ENCODE measurements at regions not wholly inside any gene's neighbourhood (a gene's known extent, or its start where the extent isn't known, plus 50 kb on each side); places are given as distances from the start of the nearest gene placed in this dataset.

GRCh38 chr20:17819395-17820093 lies 119.8 kb downstream of the BANF2 start:
- no peak overlapping the region for H3K4me3 ChIP-seq (ENCODE audit: severe bottlenecking)
- H3K9me3 ChIP-seq (ENCODE audit: severe bottlenecking) = no peaks in the 10 kb centered on the region
- TF ChIP-seq CTCF (IDR thresholded peaks at IDR 0.05; ENCODE audit: poor library complexity, severe bottlenecking) = no peak
- H3K4me1 ChIP-seq (ENCODE audit: insufficient read depth, poor library complexity, severe bottlenecking) = no peaks in the 10 kb centered on the region
- no peak overlapping the region for H3K27ac ChIP-seq (ENCODE audit: poor library complexity, severe bottlenecking)
- no peak for DNase-seq (ENCODE audit: low spot score)
- no peaks in the 10 kb centered on the region for H3K36me3 ChIP-seq (ENCODE audit: low read depth)
- ATAC-seq (ENCODE audit: low read depth) = no peak
- no peaks in the 10 kb centered on the region for H3K27me3 ChIP-seq (ENCODE audit: insufficient read depth, poor library complexity, severe bottlenecking)

GRCh38 chr20:17818187-17818586 lies 118.4 kb downstream of the BANF2 start:
- no peak for TF ChIP-seq CTCF (IDR thresholded peaks at IDR 0.05; ENCODE audit: poor library complexity, severe bottlenecking)
- no peak overlapping the region for H3K27ac ChIP-seq (ENCODE audit: poor library complexity, severe bottlenecking)
- no peaks in the 10 kb centered on the region for H3K27me3 ChIP-seq (ENCODE audit: insufficient read depth, poor library complexity, severe bottlenecking)
- DNase-seq (ENCODE audit: low spot score) (no peak), ATAC-seq (ENCODE audit: low read depth) (no peak)
- no peak overlapping the region for H3K4me3 ChIP-seq (ENCODE audit: severe bottlenecking)
- H3K4me1 ChIP-seq (ENCODE audit: insufficient read depth, poor library complexity, severe bottlenecking) = no peaks in the 10 kb centered on the region
- H3K36me3 ChIP-seq (ENCODE audit: low read depth) = no peaks in the 10 kb centered on the region
- H3K9me3 ChIP-seq (ENCODE audit: severe bottlenecking) = no peaks in the 10 kb centered on the region

- no peak overlapping the region for H3K27ac ChIP-seq (ENCODE audit: poor library complexity, severe bottlenecking)
- no peaks in the 10 kb centered on the region for H3K27me3 ChIP-seq (ENCODE audit: insufficient read depth, poor library complexity, severe bottlenecking)
- H3K9me3 ChIP-seq (ENCODE audit: severe bottlenecking) = no peaks in the 10 kb centered on the region
- no peaks in the 10 kb centered on the region for H3K4me1 ChIP-seq (ENCODE audit: insufficient read depth, poor library complexity, severe bottlenecking)
- DNase-seq (ENCODE audit: low spot score) (no peak), ATAC-seq (ENCODE audit: low read depth) (no peak)
- H3K4me3 ChIP-seq (ENCODE audit: severe bottlenecking) = no peak overlapping the region
- TF ChIP-seq CTCF (IDR thresholded peaks at IDR 0.05; ENCODE audit: poor library complexity, severe bottlenecking) = no peak
- no peaks in the 10 kb centered on the region for H3K36me3 ChIP-seq (ENCODE audit: low read depth)
Observed at GRCh38 chr20:17816804-17817587, 117.2 kb downstream of the BANF2 start.

GRCh38 chr20:17811628-17811965 lies 111.8 kb downstream of the BANF2 start:
- ATAC-seq (ENCODE audit: low read depth) (no peak), DNase-seq (ENCODE audit: low spot score) (no peak)
- Histone ChIP-seq H3K4me3 (ENCODE audit: severe bottlenecking) (no peak overlapping the region), H3K4me1 (ENCODE audit: insufficient read depth, poor library complexity, severe bottlenecking) (no peaks in the 10 kb centered on the region), H3K27me3 (ENCODE audit: insufficient read depth, poor library complexity, severe bottlenecking) (no peaks in the 10 kb centered on the region), H3K9me3 (ENCODE audit: severe bottlenecking) (no peaks in the 10 kb centered on the region), H3K36me3 (ENCODE audit: low read depth) (no peaks in the 10 kb centered on the region), H3K27ac (ENCODE audit: poor library complexity, severe bottlenecking) (no peak overlapping the region)
- TF ChIP-seq CTCF (IDR thresholded peaks at IDR 0.05; ENCODE audit: poor library complexity, severe bottlenecking) = no peak

Data from RWPE2 (cell line).